ENCODE measurements at regions not wholly inside any gene's neighbourhood (a gene's known extent, or its start where the extent isn't known, plus 50 kb on each side); places are given as distances from the start of the nearest gene placed in this dataset.

GRCh38 chr7:41573862-41574261, 129.0 kb downstream of the INHBA start:
- no peak for TF ChIP-seq CTCF (IDR thresholded peaks at IDR 0.05; ENCODE audit: low read depth, low read length)
- no peak overlapping the region for H3K4me3 ChIP-seq (replicated peaks in 1 of 2; ENCODE audit: low read depth in 2 of 2, low read length in 2 of 2)

GRCh38 chr7:41573443-41573842, 129.4 kb downstream of the INHBA start:
- no peak overlapping the region for H3K4me3 ChIP-seq (replicated peaks in 1 of 2; ENCODE audit: low read depth in 2 of 2, low read length in 2 of 2)
- no peak for DNase-seq (ENCODE audit: low read depth in 2 of 2)
- TF ChIP-seq CTCF (IDR thresholded peaks at IDR 0.05; ENCODE audit: low read depth, low read length) = no peak

More at GRCh38 chr7:41573862-41574261, 129.0 kb downstream of the INHBA start:
- DNase-seq (ENCODE audit: low read depth in 2 of 2) = peak in 1 of 2 donors; percentile 24

- no peak for TF ChIP-seq CTCF (IDR thresholded peaks at IDR 0.05; ENCODE audit: low read depth, low read length)
- H3K4me3 ChIP-seq (replicated peaks in 1 of 2; ENCODE audit: low read depth in 2 of 2, low read length in 2 of 2) = no peak overlapping the region
- DNase-seq (ENCODE audit: low read depth in 2 of 2) = peak in 1 of 2 donors; percentile 71
Measured at GRCh38 chr7:41573015-41573414, 129.9 kb downstream of the INHBA start.

- DNase-seq (ENCODE audit: low read depth in 2 of 2) = no peak
- TF ChIP-seq CTCF (IDR thresholded peaks at IDR 0.05; ENCODE audit: low read depth, low read length) = no peak
- no peak overlapping the region for H3K4me3 ChIP-seq (replicated peaks in 1 of 2; ENCODE audit: low read depth in 2 of 2, low read length in 2 of 2)
Measured at GRCh38 chr7:41571573-41571972, 131.3 kb downstream of the INHBA start.

GRCh38 chr7:41570766-41571165, 132.1 kb downstream of the INHBA start:
- H3K4me3 ChIP-seq (replicated peaks in 1 of 2; ENCODE audit: low read depth in 2 of 2, low read length in 2 of 2) = no peak overlapping the region
- no peak for DNase-seq (ENCODE audit: low read depth in 2 of 2)
- no peak for TF ChIP-seq CTCF (IDR thresholded peaks at IDR 0.05; ENCODE audit: low read depth, low read length)

GRCh38 chr7:41568135-41568534, 134.8 kb downstream of the INHBA start:
- DNase-seq (ENCODE audit: low read depth in 2 of 2) = no peak
- H3K4me3 ChIP-seq (replicated peaks in 1 of 2; ENCODE audit: low read depth in 2 of 2, low read length in 2 of 2) = no peak overlapping the region
- TF ChIP-seq CTCF (IDR thresholded peaks at IDR 0.05; ENCODE audit: low read depth, low read length) = no peak

GRCh38 chr7:41567731-41568114, 135.2 kb downstream of the INHBA start:
- no peak for TF ChIP-seq CTCF (IDR thresholded peaks at IDR 0.05; ENCODE audit: low read depth, low read length)
- no peak overlapping the region for H3K4me3 ChIP-seq (replicated peaks in 1 of 2; ENCODE audit: low read depth in 2 of 2, low read length in 2 of 2)
- DNase-seq (ENCODE audit: low read depth in 2 of 2) = peak in 1 of 2 donors; percentile 62

All from cardiac fibroblast (primary cell).